SJSA1 (cell line): ENCODE measurements at regions not wholly inside any gene's neighbourhood (a gene's known extent, or its start where the extent isn't known, plus 50 kb on each side); places are given as distances from the start of the nearest gene placed in this dataset.

Experiments used
- DNase-seq, 2 experiments: peaks; one replicate each; pipeline ENCODE4 v3.0.0-alpha.2; 2015 to 2020; ENCODE audit warnings: low spot score in 2 of 2, low read depth in 1 of 2
- H3K27ac ChIP-seq: fragments of 250-450 bp; sonication (Bioruptor Pico); 2 replicates; pipeline ENCODE4 v1.5.1; 2020; ENCODE audit warnings: mild to moderate bottlenecking, moderate library complexity
- H3K27me3 ChIP-seq: fragments of 250-450 bp; sonication (Bioruptor Pico); replicated peaks from 2 replicates; pipeline ENCODE4 v1.5.1; 2020; ENCODE audit warnings: mild to moderate bottlenecking, moderate library complexity
- H3K36me3 ChIP-seq: fragments of 250-450 bp; sonication (Bioruptor Pico); 2 replicates; pipeline ENCODE4 v1.5.1; 2020; ENCODE audit warnings: mild to moderate bottlenecking
- H3K4me1 ChIP-seq: fragments of 250-450 bp; sonication (Bioruptor Pico); replicated peaks from 2 replicates; pipeline ENCODE4 v1.6.1; 2021; ENCODE audit warnings: mild to moderate bottlenecking
- H3K4me3 ChIP-seq: fragments of 250-450 bp; sonication (Bioruptor Pico); 2 replicates; pipeline ENCODE4 v1.5.1; 2020; ENCODE audit warnings: mild to moderate bottlenecking
- H3K9me3 ChIP-seq: fragments of 250-450 bp; sonication (Bioruptor Pico); replicated peaks from 2 replicates; pipeline ENCODE4 v1.5.1; 2020; ENCODE audit warnings: mild to moderate bottlenecking

DNA sequence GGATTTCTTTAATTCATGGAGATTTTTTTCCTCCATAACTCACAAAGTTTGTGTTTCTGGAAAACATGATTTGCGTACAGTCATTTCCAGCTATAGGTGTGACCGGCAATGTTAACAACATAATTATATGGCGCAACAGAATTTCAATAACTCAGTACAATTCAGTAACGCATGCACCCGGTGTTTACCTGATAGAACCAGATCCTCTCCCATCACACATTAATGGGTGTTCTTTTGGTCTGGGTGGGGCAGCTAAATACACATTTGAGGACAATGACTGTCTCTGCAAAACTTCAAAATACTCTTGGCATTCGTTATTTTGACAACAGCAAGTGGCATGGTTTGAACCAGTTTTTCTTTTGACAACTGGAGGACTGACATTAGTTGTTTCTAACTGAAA lies 102.3 kb downstream of the KLF6 start:
- H3K36me3 ChIP-seq = no peaks in the 10 kb centered on the region
- H3K9me3 ChIP-seq = no peaks in the 10 kb centered on the region
- H3K4me1 ChIP-seq = no peaks in the 10 kb centered on the region
- no peak for DNase-seq
- H3K27ac ChIP-seq = no peak overlapping the region
- no peak overlapping the region for H3K4me3 ChIP-seq
- H3K27me3 ChIP-seq = no peaks in the 10 kb centered on the region

DNA sequence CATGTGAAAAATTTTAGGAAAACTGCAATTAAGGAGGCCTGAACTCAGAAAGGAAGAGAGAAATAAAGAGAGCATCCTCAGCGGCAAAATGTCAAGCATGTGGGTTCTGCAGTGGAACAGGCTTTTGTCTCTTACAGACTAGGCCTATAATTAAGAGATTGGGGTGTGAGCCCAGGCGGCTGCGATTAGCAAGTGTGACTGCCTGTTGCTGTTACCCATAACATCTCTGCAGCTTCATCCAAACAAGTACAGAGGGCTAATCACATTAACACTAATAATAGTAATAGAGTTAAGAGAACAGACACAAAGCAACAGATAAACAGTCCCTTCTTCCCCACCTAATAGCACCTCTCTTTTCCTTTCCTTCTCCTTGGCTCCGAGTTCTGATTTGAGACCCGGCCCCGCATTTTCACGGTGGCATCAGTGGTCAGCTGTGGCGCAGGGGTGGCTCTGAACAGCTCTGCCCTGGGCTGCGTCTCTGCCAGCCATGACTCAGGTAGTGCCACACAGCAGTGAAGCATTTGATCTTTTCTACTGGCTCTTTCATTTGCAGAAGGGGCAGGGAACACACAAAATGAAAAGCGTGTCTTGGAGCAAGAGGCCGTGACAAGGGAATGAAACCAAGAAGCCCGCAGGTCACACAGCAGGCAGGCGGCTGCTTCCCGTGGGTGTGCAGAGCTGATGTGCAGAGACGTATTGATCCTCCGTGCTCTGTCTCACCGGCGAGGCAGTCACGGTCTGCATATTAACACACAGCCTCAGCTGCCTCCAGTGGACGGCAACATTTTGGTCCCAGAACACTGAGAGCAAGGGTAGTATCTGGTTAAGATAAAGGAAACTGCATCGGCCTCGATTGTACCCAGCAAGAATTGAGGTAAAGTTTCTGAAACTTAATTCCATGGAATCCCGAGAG lies 103.1 kb downstream of the KLF6 start:
- Histone ChIP-seq H3K36me3 (no peaks in the 10 kb centered on the region), H3K27me3 (no peaks in the 10 kb centered on the region), H3K9me3 (no peaks in the 10 kb centered on the region), H3K4me1 (no peaks in the 10 kb centered on the region), H3K4me3 (no peak overlapping the region), H3K27ac (no peak overlapping the region)
- no peak for DNase-seq

DNA sequence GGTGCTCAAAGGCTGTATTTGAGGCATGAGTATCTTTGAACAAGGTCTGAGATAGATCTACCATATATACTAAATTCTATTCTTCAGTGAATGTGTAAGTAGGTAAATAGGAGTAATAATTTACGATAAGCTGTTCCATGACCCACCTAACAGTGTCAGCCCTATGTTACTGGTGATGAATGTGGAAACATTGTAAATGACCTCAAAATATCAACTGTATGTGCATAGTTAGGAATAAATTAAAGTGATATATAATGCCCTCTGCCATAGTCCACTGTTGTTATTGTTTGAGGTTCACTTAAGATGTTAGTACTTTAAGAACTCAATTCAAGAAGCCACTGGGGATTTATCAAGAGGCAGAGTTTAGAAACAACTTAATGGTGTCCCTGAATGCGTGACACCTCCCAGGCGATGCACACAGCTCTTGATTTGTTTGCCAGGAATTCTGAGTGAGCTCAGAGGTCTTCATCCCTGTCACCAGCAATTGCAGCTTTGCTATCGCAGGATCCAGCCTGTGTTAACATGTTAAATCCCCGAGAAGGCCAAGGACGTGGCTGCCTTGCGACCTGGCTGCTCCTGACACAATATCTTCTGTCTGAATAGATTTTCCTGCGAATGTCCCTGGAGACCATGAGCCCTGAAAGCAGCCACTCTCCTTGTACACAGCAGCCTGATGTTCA lies 104.9 kb downstream of the KLF6 start:
- Histone ChIP-seq H3K27ac (no peak overlapping the region), H3K36me3 (no peaks in the 10 kb centered on the region), H3K4me1 (no peaks in the 10 kb centered on the region), H3K9me3 (no peaks in the 10 kb centered on the region), H3K4me3 (no peak overlapping the region), H3K27me3 (no peaks in the 10 kb centered on the region)
- DNase-seq = no peak

DNA sequence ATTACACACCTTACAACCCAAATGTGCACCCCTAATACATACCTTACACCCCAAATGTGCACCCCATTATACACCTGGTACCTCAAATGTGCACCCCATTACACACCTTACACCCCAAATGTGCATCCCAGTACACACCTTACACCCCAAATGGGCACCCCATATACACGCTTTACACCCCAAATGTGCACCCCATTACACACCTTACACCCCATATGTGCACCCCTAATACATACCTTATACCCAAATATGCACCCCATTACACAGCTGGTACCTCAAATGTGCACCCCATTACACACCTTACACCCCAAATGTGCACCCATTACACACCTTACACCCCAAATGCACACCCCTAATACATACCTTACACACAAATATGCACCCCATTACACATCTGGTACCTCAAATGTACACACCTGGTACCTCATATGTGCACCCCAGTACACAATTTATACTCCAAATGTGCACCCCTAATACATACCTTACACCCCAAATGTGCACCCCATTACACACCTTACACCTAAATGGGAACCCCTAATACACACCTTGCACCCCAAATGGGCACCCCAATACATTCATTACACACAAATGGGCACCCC lies 106.3 kb downstream of the KLF6 start:
- no peak overlapping the region for H3K4me3 ChIP-seq

DNA sequence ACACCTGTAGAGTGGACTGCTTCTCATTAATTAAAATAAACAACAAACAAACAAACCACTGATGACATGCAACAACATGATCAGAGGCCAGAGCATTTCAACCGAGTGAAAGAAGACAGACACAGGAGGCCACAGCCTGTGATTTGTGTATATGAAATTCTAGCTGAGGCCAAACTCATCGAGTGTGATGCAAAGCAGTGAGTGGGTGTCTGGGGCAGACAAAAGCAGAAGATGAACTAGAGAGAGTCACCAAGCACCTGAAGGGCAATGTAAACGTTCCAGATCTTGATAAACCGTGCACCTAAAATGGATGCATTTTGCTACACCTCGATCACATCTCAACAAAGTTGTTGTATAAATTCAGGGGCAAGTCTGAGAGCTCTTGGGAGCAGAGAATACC lies 108.4 kb downstream of the KLF6 start:
- no peak for DNase-seq
- H3K27me3 ChIP-seq = no peaks in the 10 kb centered on the region
- no peaks in the 10 kb centered on the region for H3K4me1 ChIP-seq
- no peak overlapping the region for H3K4me3 ChIP-seq
- no peaks in the 10 kb centered on the region for H3K9me3 ChIP-seq
- H3K36me3 ChIP-seq = no peaks in the 10 kb centered on the region
- no peak overlapping the region for H3K27ac ChIP-seq

More for the DNA sequence above, 106.3 kb downstream of the KLF6 start:
- Histone ChIP-seq H3K36me3 (no peaks in the 10 kb centered on the region), H3K4me1 (no peaks in the 10 kb centered on the region), H3K27me3 (no peaks in the 10 kb centered on the region), H3K27ac (no peak overlapping the region), H3K9me3 (no peaks in the 10 kb centered on the region)
- no peak for DNase-seq

DNA sequence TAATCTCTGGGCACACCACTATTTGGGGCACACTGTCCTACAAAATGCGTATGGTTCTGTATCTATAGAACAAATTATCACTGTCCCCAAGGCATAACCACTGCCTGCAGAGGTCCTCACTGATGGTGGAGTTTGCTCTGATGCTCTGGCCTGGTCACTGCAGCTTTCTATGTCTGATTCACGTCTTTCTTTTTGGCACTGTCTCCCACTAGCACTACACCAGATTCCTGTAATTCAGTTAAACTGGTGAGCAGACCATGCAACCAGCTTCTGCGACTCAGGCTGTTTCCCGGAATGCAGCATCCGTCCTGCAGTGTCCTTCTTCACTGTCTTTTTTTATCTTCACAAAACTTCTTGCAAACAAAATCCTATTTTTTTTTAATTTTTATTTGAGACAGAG lies 112.8 kb downstream of the KLF6 start:
- no peaks in the 10 kb centered on the region for H3K27me3 ChIP-seq
- DNase-seq = no peak

DNA sequence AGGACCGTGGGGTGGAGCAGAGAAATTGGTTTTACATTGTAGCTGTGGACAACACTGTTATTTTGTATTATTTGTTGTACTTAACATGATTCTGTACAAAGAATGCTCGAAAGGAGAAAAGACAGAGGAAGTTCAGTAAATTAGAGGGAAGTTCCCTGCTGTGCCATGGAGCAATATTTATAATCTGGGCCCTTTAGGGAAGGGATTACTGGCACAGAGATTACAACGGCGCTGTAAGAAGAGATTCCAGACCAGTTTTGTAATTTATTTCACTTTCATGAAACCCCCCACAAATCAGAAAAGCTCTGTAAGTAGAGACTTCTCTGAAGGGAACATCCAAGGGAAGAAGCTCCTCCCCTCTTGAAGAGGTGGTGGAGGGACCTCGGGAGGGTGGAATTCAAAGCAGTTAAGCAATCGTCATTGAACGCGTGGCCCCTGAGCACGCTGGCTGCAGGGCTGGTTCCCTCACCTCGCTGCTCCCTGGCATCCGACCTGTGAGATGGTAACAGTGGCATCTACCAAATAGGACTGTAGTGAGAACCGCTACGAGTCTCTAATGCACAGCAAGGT lies 113.5 kb downstream of the KLF6 start:
- H3K4me3 ChIP-seq = no peak overlapping the region
- H3K9me3 ChIP-seq = no peaks in the 10 kb centered on the region
- DNase-seq = no peak
- no peaks in the 10 kb centered on the region for H3K27me3 ChIP-seq
- no peaks in the 10 kb centered on the region for H3K4me1 ChIP-seq
- no peaks in the 10 kb centered on the region for H3K36me3 ChIP-seq
- H3K27ac ChIP-seq = no peak overlapping the region

More for the DNA sequence above, 112.8 kb downstream of the KLF6 start:
- Histone ChIP-seq H3K4me1 (no peaks in the 10 kb centered on the region), H3K9me3 (no peaks in the 10 kb centered on the region), H3K36me3 (no peaks in the 10 kb centered on the region), H3K4me3 (no peak overlapping the region), H3K27ac (no peak overlapping the region)

DNA sequence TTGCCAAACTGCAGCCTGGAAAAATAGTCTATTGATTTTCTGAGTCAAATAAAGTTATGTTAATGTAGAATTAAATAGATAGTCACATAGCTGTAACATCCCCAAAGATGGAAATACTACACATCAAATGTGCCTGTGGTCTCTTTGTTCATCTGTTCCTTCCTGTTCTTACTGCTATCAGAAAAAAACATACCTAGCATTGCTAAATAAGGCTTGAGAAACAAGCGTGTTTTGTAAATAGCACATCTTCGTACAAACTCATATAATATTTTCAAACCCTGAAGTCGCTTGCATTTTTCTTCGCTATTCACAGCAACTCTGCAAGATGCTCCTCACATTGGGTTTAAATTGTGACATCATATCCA lies 116.1 kb downstream of the KLF6 start:
- no peaks in the 10 kb centered on the region for H3K4me1 ChIP-seq
- H3K36me3 ChIP-seq = no peaks in the 10 kb centered on the region
- no peak overlapping the region for H3K27ac ChIP-seq
- H3K9me3 ChIP-seq = no peaks in the 10 kb centered on the region
- no peak for DNase-seq
- no peaks in the 10 kb centered on the region for H3K27me3 ChIP-seq
- no peak overlapping the region for H3K4me3 ChIP-seq

DNA sequence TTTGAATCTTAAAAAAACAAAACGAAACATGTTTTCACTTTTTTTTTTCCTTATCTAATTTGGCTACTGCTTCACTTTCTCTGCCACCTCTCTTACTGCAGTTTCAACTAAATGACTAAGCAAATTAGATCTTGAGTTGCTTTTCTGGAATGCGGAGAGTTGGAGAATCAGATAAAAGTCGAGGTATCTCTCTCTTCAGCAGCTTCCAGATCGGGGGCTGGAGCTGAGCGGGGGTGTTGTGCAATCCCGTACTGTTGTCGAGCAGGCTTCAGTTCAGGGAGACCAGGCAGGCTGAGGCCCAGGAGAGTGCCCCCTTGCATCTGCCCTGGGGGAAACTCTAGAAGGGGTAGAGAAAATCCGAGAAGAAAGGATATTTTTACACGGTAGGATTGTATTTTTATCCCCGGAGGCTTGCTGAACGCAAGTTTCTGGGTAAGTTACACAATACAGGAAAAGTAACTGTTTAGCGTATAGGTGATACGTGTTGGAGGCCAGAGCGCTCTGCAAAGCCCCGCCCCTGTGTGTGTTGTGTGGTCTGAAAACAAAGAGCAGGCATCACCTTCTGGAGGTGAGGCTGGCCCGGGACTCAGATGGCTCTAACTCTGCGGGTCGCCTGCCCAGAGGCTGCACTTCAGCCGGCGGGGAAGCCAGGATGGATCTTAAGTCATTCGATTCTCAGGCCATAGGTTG lies 116.6 kb downstream of the KLF6 start:
- H3K27me3 ChIP-seq = no peaks in the 10 kb centered on the region
- no peak for DNase-seq
- no peaks in the 10 kb centered on the region for H3K9me3 ChIP-seq
- no peaks in the 10 kb centered on the region for H3K4me1 ChIP-seq
- H3K4me3 ChIP-seq = no peak overlapping the region
- H3K36me3 ChIP-seq = no peaks in the 10 kb centered on the region
- H3K27ac ChIP-seq = no peak overlapping the region

DNA sequence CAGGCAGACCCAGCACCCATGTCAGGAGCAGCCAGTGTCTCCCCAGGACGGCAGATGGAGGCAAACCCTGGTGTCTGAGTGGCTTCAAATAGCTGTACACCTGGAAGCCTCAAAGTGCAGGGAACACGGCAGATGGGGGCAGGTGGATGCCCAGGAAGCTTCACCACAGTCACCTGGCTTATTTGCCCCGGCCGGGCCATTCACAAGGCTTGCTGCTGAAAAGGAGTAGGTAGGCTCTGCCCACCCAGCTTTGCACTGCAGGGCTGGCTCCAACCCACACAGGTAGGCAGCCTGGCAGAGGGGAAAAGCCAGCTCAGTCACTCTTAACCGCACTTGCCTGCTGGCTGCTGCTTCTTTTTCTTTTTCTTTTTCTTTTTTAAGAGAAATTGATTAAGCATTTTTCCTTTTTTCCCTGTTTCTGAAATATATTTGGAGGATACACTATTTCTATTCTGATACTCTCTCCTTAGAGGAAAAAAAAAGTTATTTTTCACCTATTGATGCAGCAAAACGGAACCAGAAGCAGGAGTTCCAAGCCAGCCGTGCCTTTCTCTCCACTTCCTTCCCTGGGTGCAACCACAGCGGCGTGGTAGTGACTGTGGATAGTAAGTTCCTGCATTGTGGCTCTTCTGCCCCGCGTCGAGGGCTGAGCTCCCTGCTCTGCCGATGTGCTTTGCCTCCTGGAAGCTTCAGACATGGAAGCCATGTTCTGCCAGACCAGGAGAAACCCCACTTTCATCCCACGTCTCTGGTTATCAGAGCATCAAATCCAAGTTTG lies 118.3 kb downstream of the KLF6 start:
- DNase-seq = no peak

DNA sequence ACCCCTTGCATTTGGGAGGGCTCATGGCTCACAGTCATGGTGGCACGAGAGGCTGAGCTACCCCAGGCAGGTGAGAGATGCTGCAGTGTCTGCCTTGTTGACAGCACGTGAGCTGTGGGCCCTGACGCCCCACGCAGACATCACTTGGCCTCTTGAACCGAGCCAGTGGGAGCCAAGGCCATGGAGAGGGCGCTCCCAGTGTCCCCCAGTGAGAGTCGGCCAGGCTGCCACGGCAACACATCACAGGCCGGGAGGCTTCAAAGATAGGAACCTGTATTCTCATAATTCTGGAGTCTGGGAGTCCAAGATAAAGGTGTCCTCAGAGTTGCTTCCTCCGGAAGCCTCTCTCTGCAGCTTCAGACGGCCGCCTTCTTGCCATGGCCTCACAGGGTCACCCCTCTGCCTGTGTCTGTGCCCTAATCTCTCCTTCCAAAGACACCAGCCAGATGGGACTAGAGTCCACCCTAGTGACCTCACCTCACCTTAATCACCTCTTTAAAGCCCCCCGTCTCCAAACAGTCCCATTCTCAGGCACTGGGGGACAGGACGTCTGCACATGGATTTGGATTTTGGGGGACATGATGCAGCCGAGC lies 119.6 kb downstream of the KLF6 start:
- no peak overlapping the region for H3K4me3 ChIP-seq
- no peaks in the 10 kb centered on the region for H3K36me3 ChIP-seq
- no peaks in the 10 kb centered on the region for H3K27me3 ChIP-seq
- no peak overlapping the region for H3K27ac ChIP-seq
- no peak for DNase-seq
- no peaks in the 10 kb centered on the region for H3K9me3 ChIP-seq
- H3K4me1 ChIP-seq = no peaks in the 10 kb centered on the region

More for the DNA sequence above, 118.3 kb downstream of the KLF6 start:
- Histone ChIP-seq H3K27ac (no peak overlapping the region), H3K9me3 (no peaks in the 10 kb centered on the region), H3K36me3 (no peaks in the 10 kb centered on the region), H3K4me1 (no peaks in the 10 kb centered on the region), H3K4me3 (no peak overlapping the region), H3K27me3 (no peaks in the 10 kb centered on the region)

DNA sequence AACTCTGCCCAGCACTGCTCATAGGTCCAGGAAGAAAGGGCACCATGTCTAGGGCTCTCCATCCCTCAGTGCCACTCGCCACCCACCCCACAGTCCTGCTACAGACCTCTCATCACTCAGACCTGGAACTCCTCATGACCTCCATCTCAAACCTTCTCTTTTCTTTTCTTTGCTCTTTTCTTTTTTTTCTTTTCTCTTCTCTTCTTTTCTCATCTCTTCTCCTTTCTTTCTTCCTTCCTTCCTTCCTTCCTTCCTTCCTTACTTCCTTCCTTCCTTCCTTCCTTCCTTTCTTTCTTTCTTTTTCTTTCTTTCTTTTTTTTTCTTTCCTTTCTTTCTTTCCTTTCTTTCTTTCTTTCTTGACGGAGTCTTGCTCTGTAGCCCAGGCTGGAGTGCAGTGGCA lies 122.2 kb downstream of the KLF6 start:
- Histone ChIP-seq H3K4me3 (no peak overlapping the region), H3K9me3 (no peaks in the 10 kb centered on the region), H3K27ac (no peak overlapping the region), H3K27me3 (no peaks in the 10 kb centered on the region), H3K36me3 (no peaks in the 10 kb centered on the region), H3K4me1 (no peaks in the 10 kb centered on the region)
- DNase-seq = no peak

DNA sequence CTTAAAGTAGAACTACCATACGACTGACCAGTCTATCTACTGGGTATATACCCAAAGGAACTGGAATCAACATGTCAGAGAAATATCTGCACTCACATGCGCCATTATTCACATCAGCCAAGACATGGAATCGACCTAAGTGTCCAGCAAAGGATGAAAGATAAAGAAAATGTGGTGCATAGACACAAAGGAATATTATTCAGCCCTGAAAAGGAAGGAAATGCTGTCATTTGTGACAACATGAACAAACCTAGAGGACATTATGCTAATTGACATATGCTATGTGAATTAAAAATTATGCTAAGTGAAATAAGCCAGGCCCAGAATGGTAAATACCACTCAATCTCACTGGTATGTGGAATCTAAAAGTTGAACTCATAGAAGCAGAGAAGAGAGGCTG lies 123.7 kb downstream of the KLF6 start:
- H3K4me3 ChIP-seq = no peak overlapping the region
- no peaks in the 10 kb centered on the region for H3K9me3 ChIP-seq
- H3K27ac ChIP-seq = no peak overlapping the region
- no peaks in the 10 kb centered on the region for H3K4me1 ChIP-seq
- no peaks in the 10 kb centered on the region for H3K36me3 ChIP-seq
- no peak for DNase-seq
- no peaks in the 10 kb centered on the region for H3K27me3 ChIP-seq
